Transverse colon (tissue), 4 donors: ENCODE measurements at regions not wholly inside any gene's neighbourhood (a gene's known extent, or its start where the extent isn't known, plus 50 kb on each side); places are given as distances from the start of the nearest gene placed in this dataset.

ENCODE experiments used
- DNase-seq: peaks from one replicate; pipeline ENCODE4 v3.0.0-alpha.2; 2019
- H3K27ac ChIP-seq, 4 donors: fragments of 200-600 bp; sonication (generic); 2 replicates each; pipeline ENCODE4 v1.5.1; 2016 to 2018; ENCODE audit warnings: inconsistent platforms in 4 of 4
- H3K27me3 ChIP-seq: fragments of 200-600 bp; sonication (generic); 2 replicates; pipeline ENCODE4 v1.5.1; 2017; ENCODE audit warnings: inconsistent platforms
- H3K36me3 ChIP-seq, 4 donors: fragments of 200-600 bp; sonication (generic); 2 replicates each; pipeline ENCODE4 v1.5.1; 2017 to 2019; ENCODE audit warnings: inconsistent platforms in 4 of 4
- H3K4me1 ChIP-seq, 4 donors: fragments of 200-600 bp; sonication (generic); 2 replicates each; pipeline ENCODE4 v1.5.1; 2017 to 2020; ENCODE audit warnings: inconsistent platforms in 4 of 4
- H3K4me3 ChIP-seq, 4 donors: fragments of 200-600 bp; sonication (generic); 1 replicate in 1 of 4; 2 replicates in 3 of 4; pipeline versions ENCODE4 v1.5.1 to v1.6.1; 2017 to 2019; ENCODE audit warnings: inconsistent platforms in 4 of 4
- H3K9me3 ChIP-seq, 2 donors: fragments of 200-600 bp; sonication (generic); 2 replicates each; pipeline ENCODE4 v1.5.1; 2017 to 2019; ENCODE audit warnings: inconsistent platforms in 2 of 2
- EP300 ChIP-seq: sonication (generic); formaldehyde crosslinking; IDR thresholded peaks from one replicate; pipeline ENCODE4 v1.6.1; 2017; ENCODE audit warnings: antibody characterized with exemption, low read depth
- POLR2A ChIP-seq: fragments of 450-650 bp; IDR thresholded peaks from one replicate; pipeline ENCODE4 v1.6.1; 2016; ENCODE audit warnings: antibody characterized with exemption, mild to moderate bottlenecking, moderate library complexity
- POLR2AphosphoS5 ChIP-seq, 3 donors: sonication (generic); formaldehyde crosslinking; IDR thresholded peaks; one replicate each; pipeline ENCODE4 v1.6.1; 2016; ENCODE audit warnings: antibody characterized with exemption in 3 of 3
- WGBS, 2 donors: methylation state at CpG; one replicate each; pipeline ENCODE4 v1.1.5; 2018; ENCODE audit warnings: low coverage in 1 of 2; 5-methylcytosine and 5-hydroxymethylcytosine counted together
- in situ Hi-C, 4 donors: fragments of 200-750 bp; cut with MboI; loops; one replicate each; pipeline versions ENCODE4 v1.15.0 to v1.15.1; 2017; ENCODE audit warnings: low sequenced_read_pairs in 3 of 4, low pct_ligation_motif_present in 1 of 4, low pct_unique_long_range_greater_than_20kb in 1 of 4
- intact Hi-C: fragments of 100-400 bp; cut with DNase I; formaldehyde crosslinking; loops from one replicate; pipeline ENCODE4 v1.15.1; 2023; ENCODE audit warnings: low total_unique reads
- TF ChIP-seq, protein P1 (sequence below), 5 experiments: fragments of 200-600 bp in 3 of 5; fragments of 450-650 bp in 2 of 5; sonication (generic) in 3 of 5; IDR thresholded peaks; 1 replicate in 2 of 5; 2 replicates in 3 of 5; pipeline ENCODE4 v1.5.1; 2016 to 2017; ENCODE audit warnings: antibody characterized with exemption in 5 of 5, inconsistent platforms in 3 of 5, mild to moderate bottlenecking in 2 of 5, moderate library complexity in 1 of 5

DNA sequence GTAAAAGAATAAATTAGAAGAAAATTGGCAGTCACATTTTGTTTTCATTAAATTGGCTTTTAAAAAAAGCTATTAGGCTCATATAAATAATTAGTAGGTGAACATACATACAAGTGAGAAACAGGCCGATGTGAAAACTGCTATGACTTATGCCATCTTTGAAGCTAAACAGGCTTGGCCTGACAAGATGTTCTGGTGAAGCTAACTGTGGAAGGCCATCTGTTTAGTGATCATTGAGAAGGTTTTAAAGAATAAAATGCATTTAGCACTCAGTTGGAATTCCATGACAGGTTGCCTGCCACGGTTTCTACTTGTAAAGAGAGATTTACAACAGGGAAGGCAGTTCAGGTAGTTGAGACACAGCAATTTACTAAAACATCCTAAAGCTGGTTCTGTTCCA is 264.0 kb upstream of the AGTR1 start:
- no peaks in the 10 kb centered on the region for H3K36me3 ChIP-seq
- no peak overlapping the region for H3K4me3 ChIP-seq
- intact Hi-C loops (no loop called here), in situ Hi-C loops (no loop called here)
- H3K27ac ChIP-seq: no peak overlapping the region
- H3K9me3 ChIP-seq: no peaks in the 10 kb centered on the region
- TF ChIP-seq POLR2A (no peak), POLR2AphosphoS5 (IDR thresholded peaks at IDR 0.05) (no peak), EP300 (no peak)
- TF ChIP-seq, protein P1, sequence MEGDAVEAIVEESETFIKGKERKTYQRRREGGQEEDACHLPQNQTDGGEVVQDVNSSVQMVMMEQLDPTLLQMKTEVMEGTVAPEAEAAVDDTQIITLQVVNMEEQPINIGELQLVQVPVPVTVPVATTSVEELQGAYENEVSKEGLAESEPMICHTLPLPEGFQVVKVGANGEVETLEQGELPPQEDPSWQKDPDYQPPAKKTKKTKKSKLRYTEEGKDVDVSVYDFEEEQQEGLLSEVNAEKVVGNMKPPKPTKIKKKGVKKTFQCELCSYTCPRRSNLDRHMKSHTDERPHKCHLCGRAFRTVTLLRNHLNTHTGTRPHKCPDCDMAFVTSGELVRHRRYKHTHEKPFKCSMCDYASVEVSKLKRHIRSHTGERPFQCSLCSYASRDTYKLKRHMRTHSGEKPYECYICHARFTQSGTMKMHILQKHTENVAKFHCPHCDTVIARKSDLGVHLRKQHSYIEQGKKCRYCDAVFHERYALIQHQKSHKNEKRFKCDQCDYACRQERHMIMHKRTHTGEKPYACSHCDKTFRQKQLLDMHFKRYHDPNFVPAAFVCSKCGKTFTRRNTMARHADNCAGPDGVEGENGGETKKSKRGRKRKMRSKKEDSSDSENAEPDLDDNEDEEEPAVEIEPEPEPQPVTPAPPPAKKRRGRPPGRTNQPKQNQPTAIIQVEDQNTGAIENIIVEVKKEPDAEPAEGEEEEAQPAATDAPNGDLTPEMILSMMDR (IDR thresholded peaks at IDR 0.05): no peak
- no peaks in the 10 kb centered on the region for H3K27me3 ChIP-seq
- no peak for DNase-seq
- no peaks in the 10 kb centered on the region for H3K4me1 ChIP-seq
- WGBS, 2 donors: 39 to 44% methylated on average over 2 of the region's 2 CpGs

DNA sequence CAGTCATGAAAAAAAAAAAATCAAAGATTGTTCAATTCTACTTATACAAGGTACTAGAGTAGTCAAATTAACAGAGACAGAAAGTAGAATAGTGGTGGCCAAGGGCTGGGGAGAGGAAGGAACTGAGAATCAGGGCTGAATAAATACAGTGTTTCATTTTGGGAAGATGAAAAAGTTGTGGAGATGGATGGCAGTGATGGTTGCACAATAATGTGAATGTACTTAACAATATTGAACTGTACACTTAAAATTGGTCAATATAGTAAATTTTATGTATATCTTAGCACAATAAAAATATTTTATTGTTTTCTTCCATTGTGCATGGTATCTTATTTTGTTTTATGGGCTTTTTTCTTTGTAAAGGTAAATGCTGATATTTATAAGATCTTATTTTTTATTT is 262.2 kb upstream of the AGTR1 start:
- no peaks in the 10 kb centered on the region for H3K9me3 ChIP-seq
- H3K4me3 ChIP-seq: no peak overlapping the region
- intact Hi-C loops: no loop called here
- H3K36me3 ChIP-seq: no peaks in the 10 kb centered on the region
- H3K27me3 ChIP-seq: no peaks in the 10 kb centered on the region
- no peaks in the 10 kb centered on the region for H3K4me1 ChIP-seq
- TF ChIP-seq EP300 (no peak), POLR2AphosphoS5 (IDR thresholded peaks at IDR 0.05) (no peak), POLR2A (no peak)
- TF ChIP-seq, protein P1 (IDR thresholded peaks at IDR 0.05): no peak
- DNase-seq: no peak
- H3K27ac ChIP-seq: no peak overlapping the region
- in situ Hi-C loops: no loop called here

DNA sequence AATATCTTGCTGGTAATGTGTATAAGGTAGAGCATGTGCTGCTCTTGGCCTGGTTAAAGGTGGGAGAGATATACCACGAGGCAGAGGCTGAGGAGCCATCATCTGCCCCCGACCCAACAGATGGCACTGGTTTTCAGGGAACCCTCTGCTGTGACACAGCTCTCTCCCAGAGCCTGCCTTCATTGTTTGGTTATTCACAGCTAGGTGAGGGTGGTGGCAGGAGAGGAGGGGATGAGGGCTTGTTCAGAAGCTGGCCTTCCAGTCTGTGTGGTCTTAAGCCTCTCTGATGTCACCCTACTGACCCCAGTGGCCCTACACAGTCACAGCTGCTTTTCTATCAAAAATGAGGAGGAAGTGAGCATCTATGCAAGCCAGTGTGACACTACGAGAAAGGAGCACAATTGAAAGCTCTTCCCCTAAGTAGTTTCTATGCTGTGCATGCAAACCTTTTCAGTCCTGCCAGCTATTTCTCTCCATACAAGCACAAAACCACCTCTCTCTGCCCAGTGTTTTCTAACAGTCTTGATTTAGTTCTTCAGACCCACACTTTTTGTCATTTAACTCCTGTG is 258.4 kb upstream of the AGTR1 start:
- intact Hi-C loops (no loop called here), in situ Hi-C loops (no loop called here)
- Histone ChIP-seq H3K27me3 (no peaks in the 10 kb centered on the region), H3K4me1 (no peaks in the 10 kb centered on the region), H3K9me3 (no peaks in the 10 kb centered on the region), H3K27ac (no peak overlapping the region), H3K4me3 (no peak overlapping the region), H3K36me3 (no peaks in the 10 kb centered on the region)
- DNase-seq: no peak
- no peak for TF ChIP-seq POLR2A
- TF ChIP-seq, protein P1 (IDR thresholded peaks at IDR 0.05): no peak
- TF ChIP-seq POLR2AphosphoS5 (IDR thresholded peaks at IDR 0.05): no peak
- TF ChIP-seq EP300: no peak
- 61 to 70% methylated on average over 2 to 3 of the region's 3 CpGs for WGBS, 2 donors

DNA sequence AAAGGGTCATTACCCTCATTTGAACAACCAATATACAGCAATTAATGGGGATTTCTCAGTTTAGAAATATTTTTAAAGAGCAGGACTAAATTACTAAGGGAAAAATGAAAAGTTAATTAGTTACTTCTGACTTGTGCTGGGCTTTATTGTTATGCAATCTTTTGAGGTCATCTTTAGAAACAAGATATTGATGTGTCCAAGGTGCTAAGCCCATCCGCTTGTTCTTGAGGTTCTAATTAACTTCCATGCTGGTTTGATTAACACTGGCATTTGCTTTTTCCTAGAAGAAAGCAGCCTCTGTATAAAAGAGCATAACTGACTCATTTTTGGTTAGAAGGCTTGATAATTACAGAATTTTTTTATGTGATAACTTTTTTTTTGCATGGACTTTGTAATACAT is 256.5 kb upstream of the AGTR1 start:
- H3K36me3 ChIP-seq: no peaks in the 10 kb centered on the region
- intact Hi-C loops: no loop called here
- in situ Hi-C loops: no loop called here
- WGBS, 2 donors: 79 to 80% methylated on average over 1 of the region's 1 CpG
- H3K27ac ChIP-seq: no peak overlapping the region
- TF ChIP-seq, protein P1 (IDR thresholded peaks at IDR 0.05): no peak
- TF ChIP-seq POLR2A: no peak
- TF ChIP-seq POLR2AphosphoS5 (IDR thresholded peaks at IDR 0.05): no peak
- no peak for TF ChIP-seq EP300
- H3K27me3 ChIP-seq: no peaks in the 10 kb centered on the region
- no peak for DNase-seq
- no peak overlapping the region for H3K4me3 ChIP-seq
- H3K4me1 ChIP-seq: no peaks in the 10 kb centered on the region
- H3K9me3 ChIP-seq: no peaks in the 10 kb centered on the region
